HG03469 (cell line): ENCODE measurements at regions not wholly inside any gene's neighbourhood (a gene's known extent, or its start where the extent isn't known, plus 50 kb on each side); places are given as distances from the start of the nearest gene placed in this dataset.

Source experiments
- ATAC-seq: cut with Tn5 transposase; IDR thresholded peaks from one replicate; pipeline ENCODE4 v1.9.1; 2021; ENCODE audit warnings: mild to moderate bottlenecking, moderate library complexity, moderate number of reproducible peaks; ENCODE audit not compliant: unreplicated experiment

DNA sequence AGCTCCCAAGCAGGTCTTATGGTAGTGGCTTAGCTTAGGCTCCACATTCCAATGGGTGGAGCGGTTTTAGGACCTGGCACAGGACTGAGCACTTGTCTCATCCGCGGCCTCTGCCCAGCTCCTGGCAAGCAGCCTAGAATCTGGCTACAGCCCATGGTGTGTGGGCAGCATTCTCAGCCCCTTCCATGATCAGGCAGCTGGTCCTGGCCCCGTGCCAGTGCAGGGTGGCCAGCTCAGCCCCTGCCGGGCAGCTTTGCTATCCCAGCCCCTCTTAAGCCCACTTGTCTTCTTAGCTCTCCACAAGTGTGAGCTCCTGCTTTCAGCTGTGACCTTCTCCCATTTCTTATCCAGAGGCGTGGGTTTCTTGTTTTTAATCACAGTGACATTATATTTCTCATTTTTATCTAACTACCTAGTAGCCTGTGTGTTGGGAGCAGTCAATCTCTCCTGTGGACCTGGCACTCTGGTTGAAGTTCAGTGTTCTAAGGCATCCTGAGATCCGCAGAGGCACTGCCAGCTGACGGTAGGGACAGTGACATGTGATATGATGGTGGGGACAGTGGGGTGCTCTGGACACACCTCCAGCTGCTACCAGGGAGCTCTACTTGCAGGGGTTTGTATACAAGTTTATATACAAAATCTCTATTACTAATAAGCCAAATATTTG lies 84.5 kb upstream of the PRNP start:
- ATAC-seq = no peak

DNA sequence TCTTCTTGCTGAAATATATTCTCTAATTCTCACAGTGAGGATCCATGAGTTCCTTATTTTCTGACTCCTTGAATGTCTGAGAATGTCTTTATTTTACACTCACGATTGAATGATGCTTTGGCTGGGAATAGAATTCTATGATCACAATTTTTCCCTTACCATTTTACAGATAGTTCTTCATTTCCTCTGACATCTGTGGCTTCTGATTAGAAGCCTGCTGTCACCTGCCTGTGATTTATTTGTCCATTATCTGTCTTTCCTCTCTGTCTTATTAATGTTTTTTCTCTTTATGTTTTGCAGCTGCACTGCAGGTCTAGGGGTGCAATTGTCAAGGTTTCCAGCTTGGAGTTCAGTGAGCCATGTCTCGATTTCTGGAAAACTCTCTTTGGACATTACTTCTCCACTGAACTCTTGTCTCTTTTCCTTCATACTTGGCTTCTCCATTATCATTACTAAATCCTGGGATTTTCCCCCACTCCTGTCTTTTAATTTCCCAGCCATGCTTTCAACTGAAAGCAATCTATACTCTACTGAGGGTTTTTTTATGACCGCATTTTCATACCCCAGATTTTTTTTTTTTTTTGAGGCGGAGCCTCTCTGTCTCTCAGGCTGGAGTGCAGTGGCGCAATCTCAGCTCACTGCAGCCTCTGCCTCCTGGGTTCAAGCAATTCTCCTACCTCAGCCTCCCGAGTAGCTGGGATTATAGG lies 85.8 kb upstream of the PRNP start:
- ATAC-seq = no peak

DNA sequence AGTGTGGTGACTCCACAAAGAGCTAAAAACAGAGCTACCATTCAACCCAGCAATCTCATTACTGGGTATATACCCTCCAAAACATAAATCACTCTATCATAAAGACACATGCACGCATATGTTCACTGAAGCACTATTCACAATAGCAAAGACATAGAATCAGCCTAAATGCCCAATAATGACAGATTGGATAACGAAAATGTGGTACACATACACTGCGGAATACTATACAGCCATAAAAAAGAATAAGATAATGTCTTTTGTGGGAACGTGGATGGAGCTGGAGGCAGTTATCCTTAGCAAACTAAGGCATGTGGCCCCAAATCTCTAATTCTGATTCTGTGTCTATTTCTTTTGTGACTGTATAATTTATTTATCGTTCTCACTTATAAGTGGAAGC lies 89.0 kb upstream of the PRNP start:
- no peak for ATAC-seq

DNA sequence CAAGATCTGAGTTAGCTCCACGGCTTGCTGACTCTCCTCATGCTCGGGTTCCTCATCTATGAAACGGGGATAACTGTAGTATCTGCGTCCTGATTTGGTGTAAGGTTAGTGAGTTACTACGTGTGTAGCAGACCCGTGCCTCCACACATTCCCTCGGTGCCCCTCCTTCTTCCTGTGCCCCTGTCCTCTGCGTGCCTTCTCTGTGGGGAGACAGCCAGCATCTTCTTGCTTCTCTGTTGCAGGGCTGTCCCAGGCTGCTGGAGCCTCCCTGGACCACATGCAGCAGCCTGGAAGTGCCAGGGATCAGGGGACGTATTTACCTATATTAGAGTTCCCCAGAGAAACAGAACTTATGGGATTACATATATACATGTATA lies 93.1 kb upstream of the PRNP start:
- no peak for ATAC-seq

DNA sequence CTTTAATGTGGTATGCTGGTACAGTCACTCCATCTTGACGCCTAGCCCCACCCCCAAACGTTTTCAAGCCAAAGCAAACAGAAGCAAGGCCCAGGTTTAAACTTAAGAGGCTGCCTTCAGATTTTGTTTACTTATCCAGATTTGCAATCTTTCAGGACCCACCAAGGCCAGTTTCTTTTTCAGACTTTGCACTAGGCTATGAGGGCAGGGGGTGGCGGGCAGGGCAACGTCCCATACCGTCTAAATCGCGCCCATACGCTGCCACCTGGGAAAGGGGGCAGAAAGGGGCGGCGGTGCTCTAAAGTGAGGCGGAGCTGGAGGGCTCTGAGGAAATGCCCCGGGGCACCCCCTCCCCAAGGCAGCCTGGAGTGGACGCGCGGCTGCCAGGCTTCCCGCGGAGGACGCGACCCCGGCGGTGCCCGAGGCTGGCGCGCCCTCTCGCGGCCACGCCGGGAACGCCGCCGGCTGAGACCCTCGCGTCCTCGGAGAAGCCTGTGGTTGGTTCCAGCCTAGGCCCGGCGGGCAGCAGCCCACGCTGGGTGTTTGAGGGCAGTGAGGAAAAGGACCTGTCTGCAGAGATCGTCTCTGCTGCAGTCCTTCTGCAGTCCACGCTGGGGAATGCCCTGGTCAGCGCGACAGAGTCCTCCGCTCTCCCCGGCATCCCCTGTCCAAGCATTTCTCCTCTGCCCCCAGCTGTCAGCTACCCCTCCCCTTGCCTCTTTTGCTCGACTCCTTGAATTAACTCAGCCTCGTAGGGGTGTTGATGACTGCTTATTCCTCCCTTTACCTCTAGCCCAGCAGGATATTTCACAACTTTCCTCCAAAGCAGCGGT lies 93.7 kb upstream of the PRNP start:
- ATAC-seq = no peak

DNA sequence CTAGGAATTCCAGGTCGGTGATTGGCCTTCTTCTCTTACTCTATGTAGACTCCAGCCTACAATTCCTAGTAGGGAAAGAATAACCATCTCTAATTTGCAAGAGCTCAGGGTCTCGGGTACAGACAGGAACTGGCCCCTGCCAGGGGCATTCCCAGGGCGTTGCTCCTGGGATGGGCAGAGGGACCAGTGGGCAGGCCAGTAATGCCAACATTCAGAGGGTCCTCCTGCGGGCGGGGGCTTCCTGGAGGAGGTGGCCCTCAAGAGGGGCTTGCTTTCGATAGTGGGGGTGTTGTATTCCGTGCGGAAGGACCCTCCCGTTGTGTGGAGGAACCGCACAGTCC lies 94.3 kb upstream of the PRNP start:
- no peak for ATAC-seq

DNA sequence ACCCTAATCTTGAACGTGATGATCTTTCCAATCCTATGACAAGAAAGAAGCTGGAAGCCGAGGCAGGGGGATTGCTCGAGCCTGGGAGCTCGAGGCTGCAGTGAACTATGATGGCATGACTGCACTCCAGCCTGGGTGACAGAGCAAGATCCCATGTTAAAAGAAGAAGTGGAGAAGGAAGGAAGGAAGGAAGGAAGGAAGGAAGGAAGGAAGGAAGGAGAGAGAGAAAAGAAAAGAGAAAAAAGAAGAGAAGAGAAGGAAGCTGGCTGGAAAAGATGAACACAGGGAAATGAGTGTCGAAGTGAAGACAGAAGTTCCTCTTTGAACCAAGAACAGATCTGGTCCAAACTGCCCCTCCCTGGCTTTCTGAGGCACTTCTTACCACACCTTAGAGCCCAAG lies 100.5 kb upstream of the PRNP start:
- ATAC-seq = no peak

DNA sequence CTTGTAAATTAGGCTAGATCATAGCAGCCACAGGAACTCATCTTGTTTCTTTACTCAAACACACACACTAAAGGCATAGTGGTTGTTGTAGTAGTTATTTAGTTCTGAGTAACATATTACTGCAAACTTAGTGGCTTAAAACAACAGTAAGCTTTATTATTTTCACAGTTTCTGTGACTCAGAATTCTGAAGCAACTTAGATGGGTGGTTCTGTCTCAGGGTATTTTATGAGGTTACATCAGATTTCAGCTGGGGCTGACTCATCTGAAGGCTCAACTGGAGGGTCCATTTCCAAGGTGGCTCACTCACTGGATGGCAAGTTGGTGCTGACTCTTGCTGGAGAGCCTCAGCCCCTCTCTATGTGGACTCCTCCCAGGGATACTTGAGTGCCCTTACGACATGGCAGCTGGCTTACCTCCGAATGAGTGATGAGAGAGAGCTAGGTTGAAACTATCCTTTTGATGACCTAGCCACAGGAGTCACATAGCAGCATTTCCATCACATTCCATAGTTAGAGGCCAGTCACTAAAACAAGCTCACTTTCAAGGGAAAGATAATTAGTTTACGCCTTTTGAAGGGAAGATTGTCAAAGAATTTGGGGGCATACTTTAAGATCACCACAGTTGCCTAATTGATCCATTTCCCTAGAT lies 101.0 kb upstream of the PRNP start:
- ATAC-seq = no peak

DNA sequence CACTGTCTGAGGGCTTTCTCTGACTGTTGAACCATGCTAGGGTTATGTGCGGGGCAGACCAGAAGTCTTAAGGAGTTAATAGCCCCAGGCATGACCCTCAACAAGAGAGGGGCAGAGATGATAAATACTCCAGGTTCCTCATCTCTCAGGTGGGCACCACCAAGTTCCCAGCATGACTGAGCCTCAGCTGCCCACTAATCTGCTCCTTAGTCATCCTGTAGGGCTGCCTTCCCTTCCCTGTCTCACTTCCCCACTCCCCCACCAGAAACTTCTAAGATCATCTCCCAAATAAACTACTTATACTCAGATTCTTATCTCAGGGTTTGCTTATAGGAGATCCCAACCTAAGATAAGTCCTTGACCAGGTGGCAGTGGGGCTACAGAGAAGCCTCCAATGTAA lies 101.7 kb upstream of the PRNP start:
- no peak for ATAC-seq

DNA sequence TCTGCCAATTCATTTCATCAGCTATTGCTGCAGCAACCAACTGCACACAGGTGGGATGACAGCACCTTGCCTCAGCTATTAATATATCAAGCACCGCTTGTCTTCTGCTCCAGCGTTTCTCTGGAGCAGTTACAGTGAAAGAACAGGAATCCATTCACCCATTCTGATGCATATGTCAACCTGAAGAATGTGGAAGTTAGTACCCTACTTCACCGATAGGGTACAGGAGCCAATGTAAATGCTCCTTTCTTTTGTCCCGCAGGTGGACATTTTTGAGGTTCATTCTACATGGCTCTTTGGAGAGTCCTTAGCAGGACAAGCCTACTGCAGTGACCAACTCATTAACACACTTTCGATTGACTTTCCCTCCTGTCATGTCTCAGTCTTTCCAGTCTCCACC lies 104.4 kb upstream of the PRNP start:
- no peak for ATAC-seq

DNA sequence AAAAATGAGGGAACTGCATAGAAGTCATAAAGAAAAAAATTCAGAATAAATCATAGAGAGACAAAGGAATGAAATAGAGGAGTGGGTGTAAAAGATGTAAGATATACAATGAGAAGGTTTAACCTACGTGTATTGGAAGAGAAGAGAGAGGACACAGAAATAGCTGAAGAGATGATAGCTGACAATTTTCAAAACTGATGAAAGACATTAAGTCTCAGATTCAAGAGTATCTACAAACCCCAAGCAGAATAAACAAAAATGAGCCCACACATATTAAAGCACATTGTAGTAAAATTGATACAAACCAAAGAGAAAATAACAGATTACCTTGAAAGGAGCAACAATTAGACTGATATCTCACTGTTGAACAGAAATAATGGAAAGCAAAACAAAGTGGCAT lies 107.9 kb upstream of the PRNP start:
- ATAC-seq = no peak

DNA sequence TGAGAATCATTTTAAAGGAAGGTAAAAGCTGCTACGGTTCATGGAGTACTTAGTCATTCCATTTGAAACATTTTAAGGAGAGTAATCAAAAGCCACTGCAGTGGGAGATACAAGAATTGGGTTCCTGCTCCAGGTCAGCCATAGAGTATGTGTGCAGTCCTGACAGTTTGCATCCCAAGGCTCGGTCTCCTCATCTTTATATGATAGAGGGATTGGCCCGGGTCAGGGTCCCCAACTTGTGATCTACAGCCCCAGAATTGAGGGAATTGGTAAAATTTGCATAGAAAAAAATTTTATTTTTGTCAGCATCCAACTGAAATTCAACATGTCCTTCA lies 111.9 kb upstream of the PRNP start:
- ATAC-seq = no peak

DNA sequence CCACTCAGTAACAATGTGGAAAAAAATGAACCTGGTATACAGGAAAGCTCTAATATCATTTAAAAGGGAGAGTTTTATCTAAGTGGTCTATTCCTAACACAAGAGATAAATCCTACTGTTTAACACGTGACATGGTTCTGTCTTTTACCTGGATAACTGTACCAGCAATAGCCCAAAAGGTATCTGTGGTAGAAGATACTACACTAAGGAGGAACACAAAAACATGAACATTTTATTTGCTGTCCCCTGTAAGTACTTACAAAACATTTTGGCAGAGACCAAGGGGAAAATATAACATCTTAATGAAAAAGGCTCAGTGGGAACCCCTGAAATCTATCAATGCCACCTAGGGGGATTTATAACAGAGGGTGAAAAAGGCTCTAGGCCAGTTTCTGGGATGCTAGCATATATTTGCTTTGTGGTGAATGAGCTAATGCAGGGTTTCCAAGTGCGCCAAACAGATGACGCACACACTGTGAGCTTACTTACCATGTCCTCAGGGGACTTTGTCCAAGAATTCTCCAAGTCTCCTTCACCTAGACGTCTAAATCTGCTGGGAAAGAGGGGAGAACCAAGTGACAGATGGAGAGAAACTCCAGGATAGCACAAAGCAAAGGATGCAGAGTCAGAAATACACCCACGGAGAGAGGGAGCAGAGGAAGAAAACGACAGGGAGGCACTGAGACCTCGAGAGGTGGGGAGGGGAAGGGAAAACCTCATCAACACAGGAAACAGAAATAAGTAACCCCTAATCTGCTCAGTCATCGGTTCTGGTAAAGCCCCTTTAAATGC lies 112.5 kb upstream of the PRNP start:
- ATAC-seq = no peak

DNA sequence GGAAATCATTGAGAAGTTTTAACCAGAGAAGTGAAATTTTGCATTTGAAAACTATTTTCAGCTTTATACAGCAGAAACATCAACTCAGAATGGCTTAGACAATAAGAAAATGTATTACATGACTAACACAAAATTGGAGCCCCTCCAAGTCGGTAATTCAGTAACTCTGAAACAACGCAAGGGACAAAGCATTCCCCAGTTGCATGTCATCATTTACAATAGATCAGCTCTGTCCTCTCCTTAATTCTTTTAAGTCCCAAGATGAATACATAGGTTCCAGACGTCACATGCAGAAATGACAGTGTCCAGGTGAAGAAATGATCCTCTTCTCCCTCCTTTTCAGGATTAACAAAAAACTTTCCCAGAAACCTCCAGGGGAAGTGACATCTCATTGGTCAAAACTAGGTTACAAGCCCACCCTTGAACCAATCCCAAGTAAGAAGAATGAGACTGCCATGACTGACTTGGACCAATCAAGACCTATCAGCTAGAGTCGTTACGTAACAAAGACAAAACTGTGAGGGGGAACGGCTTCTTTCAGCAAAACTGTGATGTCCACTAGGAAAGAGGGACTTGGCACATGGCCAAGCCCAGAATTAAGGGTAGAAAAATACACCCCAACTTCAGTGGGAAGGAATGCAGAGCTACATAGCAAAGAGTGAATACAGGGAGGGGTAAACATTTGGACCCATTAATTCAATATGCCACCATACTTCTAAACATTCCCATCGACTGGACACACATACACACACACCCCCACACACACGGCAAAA lies 114.3 kb upstream of the PRNP start:
- no peak for ATAC-seq

DNA sequence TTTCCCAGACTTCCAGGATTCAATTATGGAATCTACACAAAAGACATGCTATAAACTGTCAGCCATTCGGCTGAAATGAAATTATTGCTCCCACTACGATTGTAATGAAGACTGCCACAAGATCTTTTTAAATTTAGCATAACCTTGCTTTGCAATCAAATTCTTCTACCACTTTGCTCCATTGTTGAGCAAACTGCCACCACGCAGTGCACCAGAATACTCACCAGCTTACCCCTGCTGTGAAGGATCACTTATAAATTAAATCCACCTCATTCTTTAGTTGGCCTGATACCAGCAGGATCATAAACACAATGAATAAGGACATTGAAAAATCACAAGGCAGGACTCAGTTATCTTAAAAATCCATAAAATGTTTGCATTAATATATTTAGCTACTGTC lies 116.4 kb upstream of the PRNP start:
- ATAC-seq = no peak

DNA sequence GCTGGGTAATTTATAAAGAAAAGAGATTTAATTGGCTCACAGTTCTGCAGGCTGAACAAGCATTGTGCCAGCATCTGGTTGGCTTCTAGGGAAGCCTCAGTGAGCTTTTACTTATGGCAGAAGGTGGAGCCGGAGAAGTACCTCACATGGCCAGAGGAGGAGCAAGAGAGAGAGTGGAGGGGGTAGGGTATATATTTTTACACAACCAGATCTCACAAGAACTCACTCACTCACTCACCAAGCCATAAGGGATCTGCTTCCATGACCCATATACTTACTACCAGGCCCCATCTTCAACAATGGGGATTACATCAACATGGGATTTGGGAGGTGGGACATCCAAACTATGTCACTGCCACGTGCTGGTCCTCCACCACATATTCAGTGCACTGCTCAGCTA lies 117.2 kb upstream of the PRNP start:
- ATAC-seq = no peak

DNA sequence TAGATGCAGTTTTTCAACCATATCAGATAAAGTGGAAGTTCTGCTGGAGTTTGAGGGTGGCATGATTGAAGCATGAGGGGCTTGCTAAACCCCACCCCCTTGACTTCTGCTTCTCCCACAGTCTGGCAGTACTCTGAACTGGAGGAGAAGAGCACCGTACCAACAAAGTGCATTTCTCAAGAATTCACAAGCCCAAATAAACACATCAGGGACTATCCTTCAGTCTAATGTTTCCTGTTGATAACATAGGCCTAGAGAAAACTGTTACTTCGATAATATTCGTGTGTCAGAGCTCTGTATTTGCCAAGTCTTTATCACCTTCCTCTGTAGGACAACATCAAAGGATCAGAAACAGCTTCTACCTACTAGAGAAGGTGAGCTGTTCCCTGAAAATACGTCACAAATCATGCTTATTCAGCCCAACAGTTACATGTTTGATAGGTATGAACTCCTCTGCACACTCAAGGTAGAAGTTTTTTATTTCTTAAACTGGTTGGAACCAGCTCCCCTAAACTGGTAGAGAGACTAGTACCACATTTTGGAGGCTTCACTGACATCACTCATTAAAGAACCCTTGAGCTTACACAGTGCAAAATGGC lies 117.8 kb upstream of the PRNP start:
- no peak for ATAC-seq

DNA sequence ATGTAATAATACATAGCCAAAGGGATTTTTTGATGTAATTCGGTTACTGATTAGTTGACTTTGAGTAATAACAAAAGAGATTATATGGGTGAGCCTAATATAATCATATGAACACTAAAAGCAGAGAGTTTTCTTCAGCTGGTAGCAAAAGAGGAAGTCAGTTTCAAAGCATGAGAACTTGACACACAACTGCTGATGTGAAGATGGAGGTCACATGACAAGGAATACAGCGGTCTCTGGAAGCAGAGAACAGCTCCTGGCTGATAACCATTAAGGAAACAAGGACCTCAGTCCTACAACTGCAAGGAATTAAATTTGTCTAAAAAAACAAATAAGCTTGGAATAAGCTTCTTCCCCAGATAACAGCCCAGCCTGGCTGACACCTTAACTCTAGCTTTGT lies 119.1 kb upstream of the PRNP start:
- ATAC-seq = no peak

DNA sequence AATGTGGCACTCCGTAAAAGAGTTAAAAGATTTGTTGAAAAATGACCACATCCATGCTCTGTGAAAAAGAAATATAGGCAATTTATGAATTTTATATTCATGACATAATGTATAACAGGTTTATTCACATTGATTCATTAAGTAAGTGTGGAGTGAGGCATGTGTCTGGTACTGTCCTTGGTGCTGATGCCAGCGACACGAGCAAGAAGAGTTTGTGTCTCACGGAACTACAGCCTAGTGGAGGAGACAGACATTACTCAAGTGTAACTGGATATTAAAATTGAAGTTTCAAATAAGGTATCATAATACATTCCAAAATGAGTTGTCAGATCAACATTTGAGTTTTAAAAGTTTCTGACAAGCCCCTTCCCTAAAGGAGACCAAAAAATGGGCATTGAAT lies 122.7 kb upstream of the PRNP start:
- ATAC-seq = no peak

DNA sequence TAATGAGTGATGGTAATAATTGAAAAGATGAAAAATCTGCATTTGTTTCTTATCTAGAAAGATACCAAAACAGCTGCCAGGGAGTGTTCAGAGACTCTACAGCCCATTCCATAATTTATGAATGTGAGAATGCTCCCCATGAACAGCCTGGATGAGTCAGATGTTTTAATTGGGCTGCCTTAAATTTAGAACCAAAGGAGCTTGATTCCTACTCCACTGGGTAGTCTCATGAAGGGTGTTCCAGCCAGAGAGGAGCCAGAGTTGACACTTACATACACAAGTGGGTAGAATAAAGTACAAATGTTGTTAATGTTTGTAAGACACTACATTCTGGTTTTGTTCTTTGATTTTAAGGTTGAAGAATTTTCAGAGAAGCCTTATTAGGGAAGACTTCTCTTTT lies 123.2 kb upstream of the PRNP start:
- no peak for ATAC-seq
